ENCODE measurements at regions not wholly inside any gene's neighbourhood (a gene's known extent, or its start where the extent isn't known, plus 50 kb on each side); places are given as distances from the start of the nearest gene placed in this dataset.

- ATAC-seq (no peak), FAIRE-seq (no peak), DNase-seq (ENCODE audit: low read depth, low spot score) (no peak)
- no peaks in the 10 kb centered on the region for H3K36me3 ChIP-seq (ENCODE audit: control insufficient read depth in 2 of 2, insufficient read depth in 2 of 2, low read length in 1 of 2)
- no peaks in the 10 kb centered on the region for H3K4me1 ChIP-seq (ENCODE audit: control insufficient read depth, insufficient read depth, low read length)
- H3K4me2 ChIP-seq (ENCODE audit: control insufficient read depth, insufficient read depth), result no peak overlapping the region
- H3K4me3 ChIP-seq, result no peak overlapping the region
- H2AFZ ChIP-seq (ENCODE audit: control insufficient read depth, low read depth, low read length), result no peak overlapping the region
- SMC1A ChIA-PET (ENCODE audit: uncharacterized antibody, unreplicated experiment), result no interaction called here
- intact Hi-C loops (cut with micrococcal nuclease; ENCODE audit: unreplicated experiment) (no loop called here), in situ Hi-C loops (cut with MboI) (no loop called here)
- no peak overlapping the region for H3K9ac ChIP-seq (ENCODE audit: control insufficient read depth, insufficient read depth, low read length)
- CTCF ChIA-PET, result interaction anchor here (1.1 kb wide), 1 partner anchor 9 kb away, joined by 4 read pairs; no protein-coding TSS in a partner anchor
- POLR2A ChIA-PET, result no interaction called here
- no peaks in the 10 kb centered on the region for H4K20me1 ChIP-seq (ENCODE audit: control insufficient read depth, insufficient read depth)
- H3K9me3 ChIP-seq (replicated peaks; ENCODE audit: control insufficient read depth, insufficient read depth, low read length), result no peaks in the 10 kb centered on the region
- no peak overlapping the region for H3K27ac ChIP-seq (ENCODE audit: control insufficient read depth, insufficient read depth)
- RAD21 ChIA-PET (ENCODE audit: unreplicated experiment), result no interaction called here
- H3K27me3 ChIP-seq (replicated peaks in 1 of 2; ENCODE audit: control insufficient read depth in 2 of 2, insufficient read depth in 2 of 2, low read length in 1 of 2), result peaks cover 2 to 3% of the 10 kb centered on the region in 2 experiments; a peak in 3 of 4 replicates
- BruUV-seq (replicated peaks), result no TSS peak
- H3K79me2 ChIP-seq (ENCODE audit: control insufficient read depth, insufficient read depth, low read length), result no peaks in the 10 kb centered on the region
- WGBS (ENCODE audit: insufficient coverage, insufficient replicate concordance, low lambda C conversion rate, missing lambda C conversion rate), result 22% methylated on average over 18 of the region's 18 CpGs
- TF ChIP-seq SIN3A (IDR thresholded peaks at IDR 0.05; ENCODE audit: low read depth, low read length) (no peak), POLR2AphosphoS5 (IDR thresholded peaks at IDR 0.05; ENCODE audit: low read length) (no peak), RCOR1 (conservative IDR thresholded peaks at IDR 0.05; ENCODE audit: low read depth, low read length) (no peak), TCF7 (IDR thresholded peaks at IDR 0.05; ENCODE audit: borderline replicate concordance) (no peak), ATF7 (IDR thresholded peaks at IDR 0.05; ENCODE audit: low read depth) (no peak), BHLHE40 (IDR thresholded peaks at IDR 0.05; ENCODE audit: borderline replicate concordance in 1 of 2, low read depth in 2 of 2, low read length in 1 of 2) (no peak), ZNF274 (IDR thresholded peaks at IDR 0.05; ENCODE audit: insufficient read depth, insufficient read length) (no peak), PAX5 (IDR thresholded peaks at IDR 0.05; ENCODE audit: borderline replicate concordance, low read depth, low read length) (no peak), SMC3 (IDR thresholded peaks at IDR 0.05; ENCODE audit: borderline replicate concordance, low read length) (no peak), CREM (IDR thresholded peaks at IDR 0.05; ENCODE audit: low read depth) (no peak), ZNF207 (IDR thresholded peaks at IDR 0.05; ENCODE audit: borderline replicate concordance) (no peak), TBL1XR1 (IDR thresholded peaks at IDR 0.05; ENCODE audit: low read depth, low read length) (no peak)
- TF ChIP-seq, protein P1, sequence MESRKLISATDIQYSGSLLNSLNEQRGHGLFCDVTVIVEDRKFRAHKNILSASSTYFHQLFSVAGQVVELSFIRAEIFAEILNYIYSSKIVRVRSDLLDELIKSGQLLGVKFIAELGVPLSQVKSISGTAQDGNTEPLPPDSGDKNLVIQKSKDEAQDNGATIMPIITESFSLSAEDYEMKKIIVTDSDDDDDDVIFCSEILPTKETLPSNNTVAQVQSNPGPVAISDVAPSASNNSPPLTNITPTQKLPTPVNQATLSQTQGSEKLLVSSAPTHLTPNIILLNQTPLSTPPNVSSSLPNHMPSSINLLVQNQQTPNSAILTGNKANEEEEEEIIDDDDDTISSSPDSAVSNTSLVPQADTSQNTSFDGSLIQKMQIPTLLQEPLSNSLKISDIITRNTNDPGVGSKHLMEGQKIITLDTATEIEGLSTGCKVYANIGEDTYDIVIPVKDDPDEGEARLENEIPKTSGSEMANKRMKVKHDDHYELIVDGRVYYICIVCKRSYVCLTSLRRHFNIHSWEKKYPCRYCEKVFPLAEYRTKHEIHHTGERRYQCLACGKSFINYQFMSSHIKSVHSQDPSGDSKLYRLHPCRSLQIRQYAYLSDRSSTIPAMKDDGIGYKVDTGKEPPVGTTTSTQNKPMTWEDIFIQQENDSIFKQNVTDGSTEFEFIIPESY (IDR thresholded peaks at IDR 0.05), result no peak
- TF ChIP-seq, protein P2, sequence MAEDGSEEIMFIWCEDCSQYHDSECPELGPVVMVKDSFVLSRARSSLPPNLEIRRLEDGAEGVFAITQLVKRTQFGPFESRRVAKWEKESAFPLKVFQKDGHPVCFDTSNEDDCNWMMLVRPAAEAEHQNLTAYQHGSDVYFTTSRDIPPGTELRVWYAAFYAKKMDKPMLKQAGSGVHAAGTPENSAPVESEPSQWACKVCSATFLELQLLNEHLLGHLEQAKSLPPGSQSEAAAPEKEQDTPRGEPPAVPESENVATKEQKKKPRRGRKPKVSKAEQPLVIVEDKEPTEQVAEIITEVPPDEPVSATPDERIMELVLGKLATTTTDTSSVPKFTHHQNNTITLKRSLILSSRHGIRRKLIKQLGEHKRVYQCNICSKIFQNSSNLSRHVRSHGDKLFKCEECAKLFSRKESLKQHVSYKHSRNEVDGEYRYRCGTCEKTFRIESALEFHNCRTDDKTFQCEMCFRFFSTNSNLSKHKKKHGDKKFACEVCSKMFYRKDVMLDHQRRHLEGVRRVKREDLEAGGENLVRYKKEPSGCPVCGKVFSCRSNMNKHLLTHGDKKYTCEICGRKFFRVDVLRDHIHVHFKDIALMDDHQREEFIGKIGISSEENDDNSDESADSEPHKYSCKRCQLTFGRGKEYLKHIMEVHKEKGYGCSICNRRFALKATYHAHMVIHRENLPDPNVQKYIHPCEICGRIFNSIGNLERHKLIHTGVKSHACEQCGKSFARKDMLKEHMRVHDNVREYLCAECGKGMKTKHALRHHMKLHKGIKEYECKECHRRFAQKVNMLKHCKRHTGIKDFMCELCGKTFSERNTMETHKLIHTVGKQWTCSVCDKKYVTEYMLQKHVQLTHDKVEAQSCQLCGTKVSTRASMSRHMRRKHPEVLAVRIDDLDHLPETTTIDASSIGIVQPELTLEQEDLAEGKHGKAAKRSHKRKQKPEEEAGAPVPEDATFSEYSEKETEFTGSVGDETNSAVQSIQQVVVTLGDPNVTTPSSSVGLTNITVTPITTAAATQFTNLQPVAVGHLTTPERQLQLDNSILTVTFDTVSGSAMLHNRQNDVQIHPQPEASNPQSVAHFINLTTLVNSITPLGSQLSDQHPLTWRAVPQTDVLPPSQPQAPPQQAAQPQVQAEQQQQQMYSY (CRISPR knock-in tag; IDR thresholded peaks at IDR 0.05), result no peak
- TF ChIP-seq, protein P3, sequence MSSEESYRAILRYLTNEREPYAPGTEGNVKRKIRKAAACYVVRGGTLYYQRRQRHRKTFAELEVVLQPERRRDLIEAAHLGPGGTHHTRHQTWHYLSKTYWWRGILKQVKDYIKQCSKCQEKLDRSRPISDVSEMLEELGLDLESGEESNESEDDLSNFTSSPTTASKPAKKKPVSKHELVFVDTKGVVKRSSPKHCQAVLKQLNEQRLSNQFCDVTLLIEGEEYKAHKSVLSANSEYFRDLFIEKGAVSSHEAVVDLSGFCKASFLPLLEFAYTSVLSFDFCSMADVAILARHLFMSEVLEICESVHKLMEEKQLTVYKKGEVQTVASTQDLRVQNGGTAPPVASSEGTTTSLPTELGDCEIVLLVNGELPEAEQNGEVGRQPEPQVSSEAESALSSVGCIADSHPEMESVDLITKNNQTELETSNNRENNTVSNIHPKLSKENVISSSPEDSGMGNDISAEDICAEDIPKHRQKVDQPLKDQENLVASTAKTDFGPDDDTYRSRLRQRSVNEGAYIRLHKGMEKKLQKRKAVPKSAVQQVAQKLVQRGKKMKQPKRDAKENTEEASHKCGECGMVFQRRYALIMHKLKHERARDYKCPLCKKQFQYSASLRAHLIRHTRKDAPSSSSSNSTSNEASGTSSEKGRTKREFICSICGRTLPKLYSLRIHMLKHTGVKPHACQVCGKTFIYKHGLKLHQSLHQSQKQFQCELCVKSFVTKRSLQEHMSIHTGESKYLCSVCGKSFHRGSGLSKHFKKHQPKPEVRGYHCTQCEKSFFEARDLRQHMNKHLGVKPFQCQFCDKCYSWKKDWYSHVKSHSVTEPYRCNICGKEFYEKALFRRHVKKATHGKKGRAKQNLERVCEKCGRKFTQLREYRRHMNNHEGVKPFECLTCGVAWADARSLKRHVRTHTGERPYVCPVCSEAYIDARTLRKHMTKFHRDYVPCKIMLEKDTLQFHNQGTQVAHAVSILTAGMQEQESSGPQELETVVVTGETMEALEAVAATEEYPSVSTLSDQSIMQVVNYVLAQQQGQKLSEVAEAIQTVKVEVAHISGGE (CRISPR knock-in tag; IDR thresholded peaks at IDR 0.05), result no peak
These were observed 80.0 kb downstream of the TRIM29 start for GRCh38 chr11:120057595-120058581.
